GM18861 (cell line): ENCODE measurements at regions not wholly inside any gene's neighbourhood (a gene's known extent, or its start where the extent isn't known, plus 50 kb on each side); places are given as distances from the start of the nearest gene placed in this dataset.
"Not testable (repeated sequence)": the region's sequence is repeated elsewhere in the genome, so short reads cannot be mapped to it uniquely, and the experiment has no call there.

Experiments
- ATAC-seq: cut with Tn5 transposase; IDR thresholded peaks from one replicate; pipeline ENCODE4 v1.9.1; 2021; ENCODE audit not compliant: unreplicated experiment

DNA sequence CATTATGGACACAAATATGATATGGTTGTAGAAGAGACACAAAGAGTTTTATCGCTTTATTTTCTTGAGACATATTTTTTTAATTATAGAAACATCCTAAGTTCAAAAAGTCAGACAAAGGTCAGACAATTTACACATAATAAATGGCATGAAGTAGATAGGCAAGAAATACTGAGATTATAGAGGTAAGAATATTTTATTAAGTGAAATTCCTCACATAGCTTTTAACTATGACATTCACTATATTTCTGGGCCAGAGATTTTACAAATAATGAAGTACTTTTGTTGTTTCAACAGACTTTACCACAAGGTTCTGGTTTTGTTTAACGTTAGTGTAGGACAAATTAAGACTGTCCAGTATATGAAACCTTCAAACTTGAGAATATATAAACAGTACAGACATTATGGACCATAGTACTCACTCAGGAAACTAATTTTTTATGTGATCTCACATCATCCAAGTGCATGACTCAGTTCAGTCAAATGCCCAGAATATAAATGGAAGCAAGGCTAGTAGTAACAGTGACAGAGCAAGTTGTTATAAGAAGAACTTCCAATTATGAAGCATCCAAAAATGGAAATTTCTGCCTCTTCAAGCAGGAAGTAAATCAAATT lies 394.8 kb downstream of the KCNJ2 start:
- ATAC-seq, result no peak

DNA sequence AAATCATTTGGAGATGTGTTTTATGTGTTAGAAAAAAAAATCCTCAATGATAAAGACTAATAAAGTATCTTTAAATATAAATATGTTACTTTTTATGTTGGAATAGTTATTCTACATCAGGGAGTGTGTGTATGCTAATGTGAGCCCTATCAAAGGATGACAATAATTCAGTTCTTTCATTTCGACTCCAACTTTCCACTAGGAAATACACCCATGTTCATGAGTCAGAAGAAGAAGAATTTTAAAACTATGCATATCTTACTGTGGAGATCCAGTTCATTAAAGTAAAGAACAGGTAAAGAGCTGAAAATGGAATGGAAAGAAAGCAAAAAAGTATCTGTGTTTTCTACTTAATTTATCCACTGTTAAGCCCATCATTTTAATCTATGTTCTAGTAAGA lies 399.8 kb downstream of the KCNJ2 start:
- no peak for ATAC-seq

DNA sequence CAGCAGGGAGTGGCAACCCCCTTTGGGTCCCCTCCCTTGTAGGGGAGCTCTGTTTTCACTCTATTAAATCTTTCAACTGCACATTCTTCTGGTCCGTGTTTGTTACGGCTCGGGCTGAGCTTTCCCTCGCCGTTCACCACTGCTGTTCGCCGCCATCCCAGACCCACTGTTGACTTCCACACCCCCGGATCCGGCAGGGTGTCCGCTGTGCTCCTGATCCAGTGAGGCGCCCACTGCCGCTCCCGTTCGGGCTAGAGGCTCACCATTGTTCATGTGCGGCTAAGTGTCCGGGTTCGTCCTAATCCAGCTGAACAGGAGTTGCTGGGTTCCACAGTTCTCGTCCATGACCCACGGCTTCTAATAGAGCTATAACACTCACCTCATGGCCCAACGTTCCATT lies 408.1 kb downstream of the KCNJ2 start:
- no peak for ATAC-seq

DNA sequence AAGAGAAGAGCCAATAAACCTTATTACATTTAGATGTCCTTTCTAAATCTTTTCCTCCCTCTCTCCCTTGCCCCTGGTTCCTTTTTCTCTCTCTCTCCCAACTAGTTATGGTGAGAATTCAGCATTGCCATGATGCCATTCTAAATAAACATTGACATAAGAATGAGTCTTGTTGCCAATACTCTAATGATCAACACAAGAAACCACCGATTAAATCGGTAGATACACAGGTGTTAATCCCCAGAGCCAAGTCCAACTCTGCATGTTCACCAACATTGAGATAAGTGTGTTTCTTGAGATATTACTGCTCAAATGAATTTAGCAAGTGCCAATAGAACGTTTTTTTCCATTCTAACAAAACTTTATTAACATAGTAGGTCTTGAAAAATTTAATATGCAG lies 412.1 kb downstream of the KCNJ2 start:
- ATAC-seq, result no peak

DNA sequence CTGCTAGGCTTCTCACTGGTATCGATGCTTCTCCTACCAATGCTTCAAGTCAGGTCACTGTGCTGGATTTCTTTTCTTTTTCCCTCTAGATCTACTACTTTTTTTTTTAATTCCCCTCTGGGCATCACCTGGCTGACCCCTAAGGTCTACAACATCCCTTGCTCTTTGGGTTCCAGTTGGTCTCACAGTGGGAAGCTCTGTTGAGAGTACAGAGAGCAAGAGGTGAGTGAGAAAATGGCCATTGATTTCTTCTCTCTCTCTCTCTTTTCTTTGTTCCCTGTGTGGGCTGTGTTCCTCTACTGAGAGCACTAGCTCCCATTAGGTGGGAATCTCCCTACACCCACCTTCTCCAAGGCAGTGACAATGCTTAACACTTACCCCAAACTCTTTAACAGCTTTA lies 413.4 kb downstream of the KCNJ2 start:
- no peak for ATAC-seq

DNA sequence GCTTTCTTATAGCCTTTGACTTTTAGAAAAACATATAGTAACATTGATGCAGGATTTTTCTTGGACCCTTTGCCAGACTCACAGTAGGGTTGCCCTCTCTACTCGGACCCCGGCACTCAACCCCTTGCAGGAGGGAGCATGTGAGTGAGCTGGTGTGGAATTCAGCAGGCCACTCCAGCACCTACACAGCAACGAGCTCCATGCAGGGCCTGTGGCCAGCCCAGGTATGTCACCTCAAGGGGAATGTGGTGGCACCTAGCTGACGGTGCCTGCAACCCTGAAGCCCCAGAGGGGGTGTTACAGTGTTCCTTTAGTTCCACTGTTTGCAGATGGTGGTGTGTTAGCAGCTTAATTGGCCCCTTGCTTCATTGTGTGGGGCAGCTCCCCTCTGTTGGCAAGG lies 414.9 kb downstream of the KCNJ2 start:
- no peak for ATAC-seq

DNA sequence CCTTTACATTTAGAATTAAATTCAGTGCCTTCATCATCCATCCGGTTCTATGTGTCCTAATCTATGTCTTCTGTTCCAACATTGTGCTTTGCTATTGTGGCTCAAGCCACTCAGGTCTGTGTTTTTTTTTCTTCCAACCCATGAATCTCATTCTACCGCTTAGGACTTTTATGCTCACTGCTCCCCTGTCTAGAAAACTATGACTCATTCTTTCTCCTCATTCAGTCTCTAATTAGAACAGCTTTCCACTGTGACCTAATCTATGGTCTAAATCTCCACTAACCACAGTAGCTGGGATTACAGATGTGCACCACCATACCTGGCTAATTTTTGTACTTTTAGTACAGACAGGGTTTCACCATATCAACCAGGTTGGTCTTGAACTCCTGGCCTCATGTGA lies 418.7 kb downstream of the KCNJ2 start:
- ATAC-seq, result no peak

DNA sequence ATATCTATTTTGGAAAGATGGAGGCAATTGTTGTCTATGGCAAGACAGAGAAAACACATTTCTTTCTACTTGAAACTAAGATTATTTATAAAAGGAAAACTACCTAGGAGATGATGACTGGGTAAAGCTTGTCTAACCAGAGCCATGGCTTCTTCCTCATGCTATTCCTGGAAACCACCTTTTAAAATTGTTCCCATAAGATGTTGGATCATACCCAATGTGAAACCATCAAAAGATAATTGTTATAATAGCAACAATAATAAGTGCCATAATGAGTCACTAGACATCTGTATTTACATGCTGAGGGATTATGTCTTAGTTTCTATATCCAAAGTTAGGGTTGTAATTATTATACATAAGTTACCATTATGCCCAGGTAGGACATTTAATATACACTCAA lies 428.4 kb downstream of the KCNJ2 start:
- no peak for ATAC-seq

DNA sequence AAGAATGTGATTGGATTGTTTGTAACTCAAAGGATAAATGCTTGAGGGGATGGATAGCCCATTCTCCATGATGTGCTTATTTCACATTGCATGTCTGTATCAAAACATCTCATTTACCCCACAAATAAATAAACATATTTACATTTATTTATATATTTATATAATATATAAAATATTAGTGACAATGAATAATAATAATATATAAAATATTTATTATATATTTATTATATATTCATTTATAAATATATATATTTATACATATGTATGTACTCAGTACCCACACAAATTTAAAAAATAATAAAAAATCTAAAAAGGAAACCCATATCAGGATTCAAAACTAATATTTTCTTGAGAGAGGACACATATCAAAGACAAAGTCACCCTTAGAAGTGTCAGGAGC lies 429.9 kb downstream of the KCNJ2 start:
- ATAC-seq, result no peak

DNA sequence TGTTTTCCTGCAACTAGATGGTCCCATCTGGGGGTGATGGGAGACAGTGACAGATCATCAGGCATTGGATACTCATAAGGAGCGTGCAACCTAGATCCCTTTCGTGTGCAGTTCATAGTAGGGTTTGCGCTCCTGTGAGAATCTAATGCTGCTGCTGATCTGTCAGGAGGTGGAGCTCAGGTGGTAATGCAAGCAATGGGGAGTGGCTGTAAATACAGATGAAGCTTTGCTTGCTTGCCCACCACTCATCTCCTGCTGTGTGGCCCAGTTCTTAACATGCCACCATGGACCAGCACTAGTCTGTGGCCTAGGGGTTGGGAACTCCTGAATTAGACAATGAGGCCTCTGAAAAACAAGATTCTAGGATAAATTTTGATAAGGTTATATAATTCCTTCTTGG lies 430.6 kb downstream of the KCNJ2 start:
- ATAC-seq, result not testable (repeated sequence)

DNA sequence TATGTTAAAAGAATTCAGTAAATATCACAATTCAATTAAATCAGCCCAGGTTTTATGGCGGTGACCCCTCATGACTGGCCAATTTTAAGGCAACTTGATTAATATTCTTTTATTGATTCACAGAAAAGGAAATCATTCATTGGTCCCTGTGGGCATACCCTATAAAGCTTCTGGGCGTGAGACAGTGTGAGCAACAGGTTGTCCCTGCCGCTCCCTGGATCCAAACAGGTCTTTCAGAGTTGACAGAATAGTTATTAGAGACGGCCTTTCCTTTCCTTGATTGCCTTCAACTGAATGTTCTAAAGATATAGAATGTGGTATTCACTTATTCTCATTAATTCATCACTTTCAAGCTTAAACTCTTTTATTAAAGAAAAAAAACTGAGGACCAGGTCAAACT lies 433.9 kb downstream of the KCNJ2 start:
- no peak for ATAC-seq

DNA sequence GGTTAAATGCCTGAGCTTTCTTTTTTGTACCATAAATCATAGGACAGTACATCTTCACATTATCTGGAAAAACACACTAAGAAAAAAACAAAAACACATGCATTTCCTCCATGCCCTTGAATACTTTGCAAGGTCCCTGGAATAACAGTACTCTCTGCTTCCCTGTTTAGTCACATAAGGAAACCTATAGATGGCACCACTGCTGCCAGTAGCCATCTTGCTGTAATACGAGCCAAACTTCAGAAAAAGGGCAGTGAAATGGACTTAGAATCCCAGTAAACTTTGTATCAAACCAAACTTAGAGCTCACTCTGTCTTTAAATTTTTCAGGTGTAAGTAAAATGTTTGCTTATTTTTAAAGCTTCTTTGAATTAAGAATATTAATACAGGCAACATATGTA lies 435.5 kb downstream of the KCNJ2 start:
- ATAC-seq, result no peak

DNA sequence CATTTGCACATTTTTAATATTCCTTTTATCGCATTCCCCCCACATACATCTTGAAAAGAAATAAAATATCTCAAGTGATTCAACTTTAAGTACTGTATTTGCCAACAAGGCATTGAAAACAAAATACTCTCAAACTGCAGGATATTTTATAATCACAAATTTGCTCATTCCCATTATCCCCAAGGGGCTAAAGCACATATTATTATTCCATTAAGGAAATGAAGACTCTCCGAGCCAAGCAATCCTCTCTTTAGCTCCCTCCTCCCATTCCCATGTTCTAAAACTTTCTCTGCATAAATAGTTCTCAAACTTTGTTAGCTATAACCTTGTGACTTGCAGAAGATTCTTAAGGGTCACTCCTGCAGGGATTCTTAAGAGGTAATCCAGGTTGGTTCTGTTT lies 436.8 kb downstream of the KCNJ2 start:
- no peak for ATAC-seq

DNA sequence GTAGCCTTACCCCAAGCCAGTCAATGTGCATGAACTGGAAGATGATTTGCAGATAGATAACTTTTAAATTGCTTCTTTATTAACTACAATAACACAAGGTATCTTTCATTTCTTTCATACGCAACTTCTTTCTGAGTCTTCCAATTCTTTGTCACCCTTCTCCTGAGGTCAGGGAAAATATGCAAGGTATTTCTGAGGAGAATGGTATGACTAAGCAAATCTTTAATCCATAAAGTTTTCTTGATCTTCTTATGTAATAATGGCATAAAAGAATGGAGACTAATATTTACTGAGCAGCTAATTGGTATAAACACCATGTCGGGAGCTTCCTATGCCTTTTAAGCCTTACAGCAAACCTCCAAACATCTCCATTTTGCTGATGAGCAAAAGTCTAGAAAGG lies 438.9 kb downstream of the KCNJ2 start:
- no peak for ATAC-seq

DNA sequence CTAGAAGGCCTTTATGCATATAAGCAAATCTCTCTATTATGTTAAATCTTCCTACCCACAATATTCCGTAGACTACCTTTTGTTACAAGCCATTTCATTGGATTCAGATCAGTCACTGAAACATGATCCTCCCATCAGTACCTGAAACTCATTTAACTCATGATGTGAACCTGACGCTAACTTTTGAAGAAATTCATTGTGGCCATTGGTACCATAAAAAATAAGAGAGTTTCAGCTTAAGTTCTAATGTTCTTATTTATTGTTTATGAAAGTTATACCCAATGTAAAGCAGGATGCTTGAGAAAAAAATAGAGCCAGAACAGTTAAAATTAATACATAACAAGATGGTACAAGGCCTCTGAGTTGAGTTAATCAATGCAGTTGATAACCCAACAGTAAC lies 439.6 kb downstream of the KCNJ2 start:
- ATAC-seq, result no peak

DNA sequence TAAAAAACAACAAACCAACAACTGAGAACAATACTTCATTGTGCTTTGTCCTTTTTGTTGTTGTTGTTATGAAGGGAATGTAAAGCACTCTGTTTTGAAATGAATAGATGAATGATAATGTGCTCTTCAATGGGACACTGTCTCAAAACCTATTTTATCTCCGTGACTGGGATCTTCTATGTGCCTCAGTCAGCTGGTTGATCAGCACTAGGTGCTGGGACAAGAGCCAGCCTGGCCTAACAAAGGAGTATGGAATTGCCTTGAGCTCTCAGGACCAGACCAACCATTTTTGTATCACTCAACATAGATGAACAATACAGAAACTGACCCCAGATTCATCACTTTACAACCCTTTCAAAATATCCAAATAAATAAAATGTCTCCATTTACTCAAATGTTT lies 440.2 kb downstream of the KCNJ2 start:
- no peak for ATAC-seq

DNA sequence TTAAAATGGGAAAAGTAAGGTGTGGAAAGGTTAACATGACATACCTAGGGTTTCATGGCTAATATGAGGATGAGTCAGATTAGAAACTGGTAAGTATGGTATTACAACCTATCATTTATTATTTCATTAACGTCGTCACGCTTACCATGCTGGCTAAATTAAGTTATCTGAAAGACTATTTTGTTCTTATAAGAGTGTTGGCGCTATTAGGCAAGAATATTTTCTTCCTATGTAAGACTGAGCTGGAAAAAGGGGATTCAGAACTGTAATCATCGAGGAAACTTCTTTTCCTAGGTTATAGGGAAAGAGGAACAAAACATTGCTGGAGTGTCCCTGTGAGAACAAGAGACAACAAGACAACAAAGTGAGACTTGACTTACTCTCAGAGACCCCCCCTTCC lies 440.8 kb downstream of the KCNJ2 start:
- ATAC-seq, result no peak

DNA sequence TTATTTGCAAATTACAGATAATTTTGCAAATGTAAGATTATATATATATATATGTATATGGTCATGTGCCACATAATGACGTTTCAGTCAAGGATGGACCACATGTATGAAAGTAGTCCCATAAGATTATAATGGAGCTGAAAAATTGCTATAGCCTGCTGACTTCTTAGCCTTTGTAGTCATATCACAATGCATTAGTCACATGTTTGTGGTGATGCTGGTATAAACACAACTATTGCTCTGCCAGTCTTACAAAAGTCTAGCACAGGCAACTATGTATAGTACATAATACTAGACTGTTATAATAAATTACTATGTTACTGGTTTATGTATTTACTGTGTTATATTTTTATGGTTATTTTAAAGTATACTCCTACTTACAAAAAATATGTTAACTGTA lies 444.3 kb downstream of the KCNJ2 start:
- no peak for ATAC-seq

DNA sequence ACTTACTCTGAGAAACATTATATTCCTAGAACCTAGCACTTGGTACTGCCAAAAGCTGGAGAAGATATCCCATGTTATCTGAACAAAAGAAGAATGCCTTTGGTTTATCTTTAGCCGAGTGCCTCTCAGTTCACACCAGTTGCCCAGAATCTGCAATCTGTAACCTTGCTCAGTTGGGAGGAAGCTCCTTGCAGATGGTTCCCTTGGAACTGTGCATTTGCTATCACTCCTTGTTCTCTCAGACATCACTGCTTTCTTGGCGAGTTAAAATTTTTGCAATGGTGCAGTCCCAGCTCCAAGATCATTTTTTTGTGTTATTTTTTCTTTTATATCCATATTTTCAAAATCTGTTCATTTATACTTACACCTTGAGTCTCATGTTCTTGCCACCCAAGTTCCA lies 446.5 kb downstream of the KCNJ2 start:
- no peak for ATAC-seq

DNA sequence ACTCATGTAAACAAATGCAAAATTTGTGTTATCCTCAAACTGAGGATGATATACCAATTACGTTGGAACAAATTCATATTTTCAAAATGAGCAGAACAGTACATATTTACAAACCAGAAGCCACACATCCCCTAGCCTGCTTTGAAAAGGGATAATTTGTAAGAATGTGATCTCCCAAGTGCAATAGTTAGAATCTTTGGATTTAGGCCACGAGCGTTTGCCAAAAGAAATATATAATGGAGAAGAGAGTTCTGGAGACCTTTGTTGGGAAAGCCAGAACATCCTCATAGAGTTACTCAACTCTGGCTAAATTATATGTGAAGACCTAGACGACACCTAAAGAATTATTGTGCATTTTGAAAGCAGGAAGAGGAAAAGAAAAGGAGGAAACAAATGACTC lies 449.3 kb downstream of the KCNJ2 start:
- no peak for ATAC-seq

DNA sequence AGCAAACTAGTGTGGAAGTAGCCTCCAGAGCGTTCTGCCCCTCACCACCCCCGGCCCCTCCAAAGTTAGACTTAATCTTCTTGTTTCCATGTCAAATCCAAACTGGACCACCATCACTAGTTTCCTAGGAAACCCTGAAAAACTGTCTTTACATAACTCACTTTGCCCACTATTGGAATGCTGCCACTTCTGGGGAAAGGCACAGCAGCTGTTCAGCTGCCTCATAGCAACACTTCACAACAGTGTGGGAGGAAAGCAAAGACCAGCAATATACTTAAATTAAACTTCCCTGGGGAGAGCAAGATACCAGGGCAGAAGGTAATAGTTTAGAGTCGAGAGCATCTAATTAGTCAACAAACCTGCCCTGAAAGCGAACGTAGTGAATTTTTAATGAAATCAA lies 452.2 kb downstream of the KCNJ2 start:
- no peak for ATAC-seq

DNA sequence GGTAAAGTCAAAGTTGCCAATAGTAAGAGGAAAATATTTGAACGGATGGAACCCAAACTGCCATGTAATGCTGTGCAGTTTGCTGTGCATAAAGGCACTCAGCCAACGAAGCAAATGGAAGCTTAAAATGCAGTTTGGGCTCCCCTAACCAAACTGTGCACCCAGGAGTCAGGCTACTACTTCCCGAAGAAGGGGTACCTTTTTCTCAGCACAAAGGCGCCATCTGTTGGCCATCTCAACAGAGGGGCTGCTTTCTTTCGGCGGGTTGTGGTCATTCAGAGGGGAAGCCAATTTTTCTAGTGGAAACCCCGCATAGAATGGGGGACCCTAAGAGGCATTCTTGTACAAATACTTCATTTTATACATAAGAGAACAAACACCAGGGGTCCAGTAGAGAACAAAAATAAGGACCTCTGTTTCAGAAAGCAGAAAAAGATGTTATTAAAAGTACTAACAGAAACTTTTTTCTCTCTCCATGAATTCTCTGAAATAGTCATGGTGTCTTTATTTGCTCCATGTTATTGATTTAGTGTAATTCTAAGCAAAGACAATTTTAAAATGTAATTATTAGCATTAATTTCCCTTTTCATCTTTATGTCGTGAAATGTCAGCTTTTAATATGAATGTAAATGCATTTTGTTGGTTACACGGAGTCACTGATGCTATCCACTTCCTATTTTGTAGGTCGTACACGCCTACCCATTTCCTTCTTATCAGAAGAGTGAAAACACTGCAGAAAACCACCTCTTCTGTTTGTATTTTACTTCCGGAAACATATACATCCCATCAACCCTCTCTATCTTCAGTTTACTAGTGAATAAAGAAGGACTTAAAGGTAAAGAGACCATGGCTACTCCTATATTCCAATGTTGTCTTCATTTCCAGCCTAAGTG lies 453.3 kb downstream of the KCNJ2 start:
- no peak for ATAC-seq

DNA sequence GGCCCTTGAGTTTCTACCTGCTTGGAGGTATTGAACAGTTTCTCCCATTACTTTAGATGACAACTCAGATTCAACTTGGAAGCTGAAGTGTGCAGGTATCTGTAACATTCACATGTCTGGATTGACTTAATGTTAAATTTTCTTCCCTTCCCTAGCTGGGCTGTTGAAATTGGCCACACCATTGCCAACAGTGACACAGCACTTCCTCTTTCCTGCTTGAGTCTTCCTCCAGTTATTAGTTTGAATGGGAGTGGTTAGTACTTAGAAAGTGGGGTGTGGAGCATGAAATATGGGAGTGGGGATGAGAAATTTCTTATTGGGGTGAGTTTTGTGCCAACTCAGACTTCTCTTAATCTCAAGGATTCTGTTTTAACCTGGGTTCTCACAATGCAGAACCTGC lies 454.9 kb downstream of the KCNJ2 start:
- no peak for ATAC-seq
